ENCODE measurements at regions not wholly inside any gene's neighbourhood (a gene's known extent, or its start where the extent isn't known, plus 50 kb on each side); places are given as distances from the start of the nearest gene placed in this dataset.

GRCh38 chr19:31103228-31103627, 246.0 kb downstream of the TSHZ3 start:
- ATAC-seq (ENCODE audit: low FRiP score in 2 of 2) (no peak), DNase-seq (no peak)
- Histone ChIP-seq H3K27me3 (no peaks in the 10 kb centered on the region), H3K9me3 (no peaks in the 10 kb centered on the region), H3K4me3 (no peak overlapping the region), H3K27ac (no peak overlapping the region), H3K36me3 (no peaks in the 10 kb centered on the region), H3K4me1 (no peaks in the 10 kb centered on the region)
- TF ChIP-seq CTCF (IDR thresholded peaks at IDR 0.05), result no peak
- no peak for TF ChIP-seq POLR2A (IDR thresholded peaks at IDR 0.05)
- TF ChIP-seq POLR2AphosphoS5 (IDR thresholded peaks at IDR 0.05), result no peak
- TF ChIP-seq EP300 (IDR thresholded peaks at IDR 0.05), result no peak
- WGBS, 2 donors, result 96 to 100% methylated on average over 1 to 3 of the region's 3 CpGs

GRCh38 chr19:31102674-31103073, 246.6 kb downstream of the TSHZ3 start:
- Histone ChIP-seq H3K4me1 (no peaks in the 10 kb centered on the region), H3K4me3 (no peak overlapping the region), H3K9me3 (no peaks in the 10 kb centered on the region), H3K36me3 (no peaks in the 10 kb centered on the region), H3K27ac (no peak overlapping the region), H3K27me3 (no peaks in the 10 kb centered on the region)
- 69 to 80% methylated on average over 2 of the region's 2 CpGs for WGBS, 2 donors
- DNase-seq (no peak), ATAC-seq (ENCODE audit: low FRiP score in 2 of 2) (no peak)
- no peak for TF ChIP-seq EP300 (IDR thresholded peaks at IDR 0.05)
- TF ChIP-seq POLR2AphosphoS5 (IDR thresholded peaks at IDR 0.05), result no peak
- no peak for TF ChIP-seq POLR2A (IDR thresholded peaks at IDR 0.05)
- no peak for TF ChIP-seq CTCF (IDR thresholded peaks at IDR 0.05)

- H3K4me1 ChIP-seq, result no peaks in the 10 kb centered on the region
These were observed 248.3 kb downstream of the TSHZ3 start for GRCh38 chr19:31100981-31101380.

GRCh38 chr19:31100206-31100590, 249.0 kb downstream of the TSHZ3 start:
- Histone ChIP-seq H3K4me1 (no peaks in the 10 kb centered on the region), H3K27me3 (no peaks in the 10 kb centered on the region), H3K36me3 (no peaks in the 10 kb centered on the region), H3K9me3 (no peaks in the 10 kb centered on the region), H3K4me3 (no peak overlapping the region), H3K27ac (no peak overlapping the region)
- 65 to 71% methylated on average over 3 of the region's 3 CpGs for WGBS, 2 donors
- DNase-seq (no peak), ATAC-seq (ENCODE audit: low FRiP score in 2 of 2) (no peak)
- TF ChIP-seq POLR2A (IDR thresholded peaks at IDR 0.05), result no peak
- TF ChIP-seq POLR2AphosphoS5 (IDR thresholded peaks at IDR 0.05), result no peak
- TF ChIP-seq CTCF (IDR thresholded peaks at IDR 0.05), result no peak
- no peak for TF ChIP-seq EP300 (IDR thresholded peaks at IDR 0.05)

More at GRCh38 chr19:31100981-31101380, 248.3 kb downstream of the TSHZ3 start:
- no peak for TF ChIP-seq POLR2A (IDR thresholded peaks at IDR 0.05)
- no peak for TF ChIP-seq EP300 (IDR thresholded peaks at IDR 0.05)
- no peak for TF ChIP-seq POLR2AphosphoS5 (IDR thresholded peaks at IDR 0.05)
- TF ChIP-seq CTCF (IDR thresholded peaks at IDR 0.05), result no peak
- DNase-seq (no peak), ATAC-seq (ENCODE audit: low FRiP score in 2 of 2) (no peak)
- H3K36me3 ChIP-seq, result no peaks in the 10 kb centered on the region
- H3K27me3 ChIP-seq, result no peaks in the 10 kb centered on the region
- no peak overlapping the region for H3K4me3 ChIP-seq
- H3K9me3 ChIP-seq, result no peaks in the 10 kb centered on the region
- H3K27ac ChIP-seq, result no peak overlapping the region
- WGBS, 2 donors, result 56 to 68% methylated on average over 7 of the region's 7 CpGs

GRCh38 chr19:31099515-31100205, 249.6 kb downstream of the TSHZ3 start:
- H3K9me3 ChIP-seq, result no peaks in the 10 kb centered on the region
- WGBS, 2 donors, result 57 to 75% methylated on average over 4 of the region's 4 CpGs
- no peak overlapping the region for H3K4me3 ChIP-seq
- no peak for ATAC-seq (ENCODE audit: low FRiP score in 2 of 2)
- no peak for DNase-seq
- H3K27me3 ChIP-seq, result no peaks in the 10 kb centered on the region
- no peaks in the 10 kb centered on the region for H3K4me1 ChIP-seq
- no peak overlapping the region for H3K27ac ChIP-seq
- TF ChIP-seq POLR2A (IDR thresholded peaks at IDR 0.05) (no peak), CTCF (IDR thresholded peaks at IDR 0.05) (no peak), POLR2AphosphoS5 (IDR thresholded peaks at IDR 0.05) (no peak), EP300 (IDR thresholded peaks at IDR 0.05) (no peak)
- no peaks in the 10 kb centered on the region for H3K36me3 ChIP-seq
